Umbilical cord (tissue), 1 donor: ENCODE measurements at regions not wholly inside any gene's neighbourhood (a gene's known extent, or its start where the extent isn't known, plus 50 kb on each side); places are given as distances from the start of the nearest gene placed in this dataset.

Experiments used
- DNase-seq: peaks from one replicate; pipeline ENCODE4 v3.0.0-alpha.2; 2015; ENCODE audit warnings: low spot score

DNA sequence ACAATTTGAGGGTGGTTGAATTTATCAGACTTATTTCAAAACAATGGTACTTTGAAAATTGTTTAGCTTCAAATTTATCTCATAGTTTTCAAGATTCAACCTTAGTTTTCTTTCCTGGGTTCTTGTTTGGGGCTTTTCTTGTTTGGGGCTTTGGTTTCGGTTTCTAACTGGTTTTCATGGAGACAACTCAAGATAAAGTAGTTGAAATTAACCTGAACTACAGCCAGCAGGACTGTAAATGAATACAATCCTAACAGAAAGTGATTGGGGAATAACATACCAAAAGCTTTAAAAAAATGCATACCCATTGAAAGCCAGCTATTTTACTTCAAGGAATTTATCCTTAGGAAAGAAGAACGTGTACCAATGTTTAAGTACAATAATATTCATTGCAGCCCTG is 133.5 kb upstream of the SLC14A2 start:
- no peak for DNase-seq

DNA sequence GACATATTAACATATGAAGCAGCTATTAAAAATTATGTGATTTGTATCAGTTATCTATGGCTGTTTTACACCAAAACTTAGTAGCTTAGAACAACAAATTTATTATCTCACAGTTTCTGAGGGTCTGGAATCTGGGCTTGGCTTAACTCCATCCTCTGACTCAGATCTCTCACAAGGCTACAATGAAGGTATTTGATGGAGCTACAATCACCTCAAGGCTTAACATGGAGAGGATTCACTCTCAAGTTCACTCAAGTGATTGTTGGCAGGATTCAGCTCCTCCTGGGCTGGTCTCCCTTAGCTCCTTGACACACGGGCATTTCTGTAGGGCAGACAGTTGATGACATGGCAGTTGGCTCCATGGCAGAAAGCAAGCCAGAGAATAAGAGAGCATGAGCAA is 133.0 kb upstream of the SLC14A2 start:
- DNase-seq: no peak

DNA sequence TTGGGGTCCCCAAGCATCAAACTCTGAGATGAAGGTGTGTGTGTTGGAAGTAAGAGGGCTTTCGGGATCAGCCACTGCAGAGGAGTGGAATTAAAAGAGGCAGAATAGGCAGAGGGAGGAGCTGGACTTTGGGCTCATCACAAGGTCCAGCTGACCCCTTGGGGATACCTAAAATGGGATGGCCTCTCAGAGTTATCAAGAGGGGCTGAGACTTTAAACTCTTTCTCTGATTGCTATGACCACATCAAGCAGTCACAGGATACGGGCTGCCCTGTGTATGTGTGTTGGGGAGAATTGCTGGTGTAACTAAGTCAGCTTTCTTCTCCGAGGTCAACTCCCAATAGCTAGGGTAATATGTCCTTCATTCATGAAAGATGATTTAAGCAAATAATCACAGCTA is 127.7 kb upstream of the SLC14A2 start:
- no peak for DNase-seq

DNA sequence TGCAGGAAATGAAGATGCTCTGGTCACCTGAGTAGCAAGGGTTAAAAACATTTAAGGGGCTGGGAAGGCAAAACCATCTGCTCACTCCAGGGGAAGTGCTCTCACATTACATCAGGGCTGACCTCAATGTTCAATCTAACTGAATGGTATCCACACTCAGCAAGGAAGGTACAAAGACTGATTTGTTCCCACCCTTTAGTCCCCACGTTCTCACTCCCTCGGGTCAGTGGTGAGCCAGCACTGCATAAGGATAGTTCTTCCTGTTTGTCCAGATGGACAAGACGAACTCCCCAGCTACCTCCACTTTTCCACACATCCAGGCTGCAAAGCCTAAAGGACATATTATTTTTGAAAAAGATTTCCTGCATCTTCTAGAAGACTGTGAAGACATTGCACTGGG is 126.6 kb upstream of the SLC14A2 start:
- DNase-seq: no peak

DNA sequence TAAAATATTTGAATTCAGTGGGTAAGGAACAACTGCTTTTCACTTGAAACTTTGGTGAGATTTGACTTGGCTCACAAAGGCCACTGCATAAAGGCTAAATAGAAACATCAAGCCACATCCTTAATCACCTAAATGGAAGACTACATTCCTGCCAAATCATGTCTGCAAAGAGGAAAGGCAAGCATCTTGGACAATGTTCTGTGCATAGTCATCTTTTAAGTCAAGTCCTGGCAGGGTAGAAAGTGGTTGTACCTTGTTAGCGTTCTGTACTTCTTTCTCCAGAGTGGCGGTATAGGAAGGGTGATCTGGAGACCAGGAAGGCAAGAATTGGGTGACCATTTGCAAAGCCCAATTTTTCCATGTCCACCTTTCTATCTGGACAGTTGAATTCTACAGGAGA is 121.4 kb upstream of the SLC14A2 start:
- no peak for DNase-seq

DNA sequence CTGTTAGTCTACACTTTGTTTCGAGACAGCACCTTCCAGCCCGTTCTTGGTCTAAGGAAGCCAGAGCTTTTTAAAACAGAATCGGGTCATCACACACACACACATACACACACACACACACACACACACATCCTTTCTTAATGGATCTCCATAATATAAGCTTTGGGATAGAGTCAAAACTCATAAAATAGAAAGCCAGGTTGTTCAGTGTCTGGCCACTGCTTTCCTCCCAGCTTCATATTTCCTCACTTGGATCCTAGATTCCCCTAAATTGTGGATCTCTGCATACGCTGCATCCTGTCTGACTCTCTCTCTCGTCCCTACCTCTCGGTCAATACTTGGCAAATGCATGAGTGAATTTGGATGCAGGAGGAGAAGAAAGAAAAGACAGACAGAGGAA is 120.5 kb upstream of the SLC14A2 start:
- no peak for DNase-seq

DNA sequence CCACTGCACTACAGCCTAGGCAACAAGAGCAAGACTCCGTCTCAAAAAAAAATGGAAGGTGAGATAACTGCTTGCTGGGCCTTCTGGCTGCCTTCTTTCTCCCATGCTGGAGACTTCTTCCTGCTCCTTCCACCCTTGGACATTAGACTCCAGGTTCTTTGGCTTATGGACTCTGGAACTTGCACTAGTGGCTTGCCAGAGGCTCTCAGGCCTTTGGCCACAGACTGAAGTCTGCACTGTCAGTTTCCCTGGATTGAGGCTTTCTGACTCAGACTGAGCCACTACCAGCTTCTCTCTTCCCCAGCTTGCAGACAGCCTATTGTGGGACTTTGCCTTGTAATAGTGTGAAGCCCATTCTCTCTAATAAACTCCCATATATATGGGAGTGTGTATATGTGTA is 118.5 kb upstream of the SLC14A2 start:
- no peak for DNase-seq

DNA sequence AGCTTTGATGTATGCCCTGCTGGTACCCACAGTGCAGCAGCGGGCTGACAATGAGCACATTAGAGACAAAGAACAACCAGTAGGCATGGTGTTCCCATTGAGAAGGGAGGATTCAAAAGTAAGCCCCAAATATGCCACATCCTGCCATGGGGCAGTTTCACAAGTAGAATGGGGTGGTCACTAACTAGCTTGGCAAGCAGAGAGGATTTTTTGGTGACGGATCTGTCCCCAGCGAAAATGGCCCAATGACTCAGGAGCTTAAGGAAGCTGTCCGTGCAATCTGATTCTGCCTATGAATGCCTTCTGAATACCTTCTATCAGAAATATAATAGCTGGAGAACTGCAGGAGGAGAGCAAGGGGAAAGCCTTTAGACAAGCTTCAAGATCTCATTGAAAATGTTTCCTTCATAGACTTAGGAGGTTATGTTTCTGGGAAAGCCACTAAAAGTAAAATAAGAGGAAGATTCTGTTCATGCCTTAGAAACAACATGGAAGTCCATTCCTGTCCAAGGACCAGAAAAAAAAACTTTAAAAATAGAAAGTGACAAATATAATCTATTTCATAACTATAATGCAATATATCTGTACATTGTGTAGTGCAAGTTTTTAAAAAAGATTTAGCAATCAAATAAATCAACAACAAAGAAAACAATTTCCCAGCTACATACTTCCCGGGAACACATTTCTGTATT is 117.5 kb upstream of the SLC14A2 start:
- no peak for DNase-seq

DNA sequence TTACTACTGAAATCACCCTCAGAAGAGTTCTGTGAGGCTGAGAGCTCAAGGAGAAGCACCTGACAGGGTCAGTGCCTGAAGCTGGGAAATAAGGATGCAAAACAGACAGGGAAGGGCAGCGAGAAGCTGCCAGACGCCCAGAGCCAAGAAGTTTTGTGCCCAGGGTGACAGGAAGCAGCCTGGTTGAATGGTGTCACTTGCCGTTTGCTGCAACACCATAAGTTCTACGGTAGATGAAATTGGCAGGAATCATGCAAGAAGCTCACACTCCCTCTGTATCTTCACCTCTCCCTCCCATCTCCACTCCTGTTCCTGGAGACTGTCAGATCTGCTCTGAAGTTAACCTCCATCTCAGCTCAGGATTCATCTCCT is 117.0 kb upstream of the SLC14A2 start:
- DNase-seq: no peak

DNA sequence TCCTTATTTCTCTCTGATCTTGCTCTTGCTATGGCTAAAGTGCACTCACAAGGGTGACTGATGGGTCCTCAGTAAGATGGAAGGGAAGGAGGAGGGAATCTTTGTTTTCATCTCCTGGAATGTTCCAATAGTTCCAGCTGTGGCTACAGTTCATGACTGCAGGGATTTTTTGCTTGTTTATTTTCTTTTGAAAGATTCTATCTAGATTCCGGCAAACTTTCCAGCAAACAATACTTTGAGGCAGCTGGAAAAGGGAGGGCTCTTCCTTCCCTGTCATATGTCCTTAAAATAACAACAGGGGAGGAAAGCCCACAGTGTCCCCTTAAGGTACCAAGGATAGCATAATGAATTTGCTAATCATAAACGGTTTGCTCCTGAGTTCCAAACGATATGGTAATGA is 111.3 kb upstream of the SLC14A2 start:
- no peak for DNase-seq

DNA sequence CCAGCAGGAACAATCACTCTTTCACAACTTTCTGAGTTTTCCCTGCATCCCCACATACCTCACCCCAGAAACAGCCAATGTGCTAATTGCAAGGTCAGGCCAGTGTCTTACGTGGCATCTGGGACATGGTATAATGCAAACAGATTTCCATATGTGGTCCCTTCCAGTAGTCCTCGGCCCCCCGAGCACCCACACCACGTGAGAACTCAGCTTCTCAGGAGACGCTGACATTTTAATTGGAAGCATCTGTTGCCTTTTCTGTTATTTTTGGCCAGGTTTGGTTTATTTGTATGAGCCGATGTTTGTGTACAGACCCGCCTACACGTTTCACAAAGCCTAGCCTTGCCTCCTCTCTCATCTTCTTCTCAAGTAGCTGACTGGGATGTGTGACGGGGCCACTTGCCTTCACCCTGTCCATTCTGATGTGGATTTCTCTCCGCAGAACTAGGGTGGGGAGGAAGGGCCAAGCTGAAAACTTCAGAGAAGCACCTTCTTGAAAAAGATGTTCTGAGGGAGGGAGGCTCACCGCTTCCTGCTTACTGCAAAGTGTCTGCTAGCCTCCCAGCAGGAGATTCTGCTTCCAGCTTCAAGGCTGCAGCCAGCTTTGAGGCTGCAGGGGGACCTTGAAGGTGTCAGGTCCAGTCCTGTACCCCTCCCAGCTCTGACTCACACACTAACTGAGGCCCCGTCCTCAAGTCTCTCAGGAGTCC is 109.6 kb upstream of the SLC14A2 start:
- no peak for DNase-seq

DNA sequence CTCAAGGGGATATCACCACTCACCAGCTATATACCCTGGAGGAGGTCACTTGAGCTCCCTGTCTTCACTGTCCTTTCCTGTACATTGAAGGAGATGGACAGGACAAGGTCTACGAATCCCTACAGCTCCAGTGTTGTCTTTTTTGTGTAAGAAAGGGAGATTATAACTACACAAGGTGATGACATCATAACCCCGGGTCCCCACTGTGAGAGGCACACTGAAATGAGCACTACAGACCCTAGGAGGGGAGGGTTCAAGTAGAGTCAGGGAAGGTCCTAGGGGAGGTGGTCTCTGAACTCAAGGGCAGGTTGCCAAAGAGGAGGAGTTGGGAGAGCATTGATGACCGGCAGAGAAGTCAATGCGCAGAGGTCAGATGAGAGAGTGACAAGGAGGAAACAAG is 108.3 kb upstream of the SLC14A2 start:
- no peak for DNase-seq

DNA sequence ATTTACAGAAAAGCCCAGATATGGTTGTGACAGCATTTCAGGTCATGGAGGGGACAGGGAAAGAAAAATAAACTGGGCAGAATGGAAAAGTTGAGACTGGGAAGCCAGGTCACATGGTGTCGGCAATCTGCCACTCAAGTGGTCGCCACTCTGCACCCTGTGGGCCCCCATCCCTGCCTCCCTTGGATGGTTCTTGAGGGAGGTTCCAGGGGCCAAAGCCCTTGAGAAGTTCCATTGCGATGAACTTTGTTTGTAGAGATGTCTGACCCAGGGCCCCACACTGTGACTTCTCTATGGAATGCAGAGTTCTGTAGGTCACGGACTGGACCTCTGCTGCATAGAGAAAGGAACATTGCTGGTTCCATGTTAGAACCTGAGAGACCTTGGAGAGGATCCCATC is 105.7 kb upstream of the SLC14A2 start:
- no peak for DNase-seq

DNA sequence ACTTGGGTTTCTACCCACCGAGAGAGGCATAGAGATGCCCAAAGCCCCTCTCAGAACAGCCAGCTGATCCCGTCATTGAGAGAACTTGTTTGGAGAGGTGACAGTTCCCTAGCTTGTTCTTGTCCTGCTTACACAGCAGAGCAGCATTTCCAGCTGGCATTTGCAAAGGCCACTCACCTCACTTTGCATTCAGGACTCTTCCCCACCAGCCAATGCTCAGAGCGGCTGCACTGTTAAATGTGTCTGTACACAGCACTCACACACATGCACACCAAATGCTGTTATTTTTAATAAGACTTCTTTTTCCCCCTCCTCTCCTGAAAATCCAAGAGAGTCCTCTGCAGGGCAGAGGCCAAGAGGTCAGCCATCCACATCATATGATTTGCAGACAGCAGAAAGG is 104.6 kb upstream of the SLC14A2 start:
- no peak for DNase-seq

DNA sequence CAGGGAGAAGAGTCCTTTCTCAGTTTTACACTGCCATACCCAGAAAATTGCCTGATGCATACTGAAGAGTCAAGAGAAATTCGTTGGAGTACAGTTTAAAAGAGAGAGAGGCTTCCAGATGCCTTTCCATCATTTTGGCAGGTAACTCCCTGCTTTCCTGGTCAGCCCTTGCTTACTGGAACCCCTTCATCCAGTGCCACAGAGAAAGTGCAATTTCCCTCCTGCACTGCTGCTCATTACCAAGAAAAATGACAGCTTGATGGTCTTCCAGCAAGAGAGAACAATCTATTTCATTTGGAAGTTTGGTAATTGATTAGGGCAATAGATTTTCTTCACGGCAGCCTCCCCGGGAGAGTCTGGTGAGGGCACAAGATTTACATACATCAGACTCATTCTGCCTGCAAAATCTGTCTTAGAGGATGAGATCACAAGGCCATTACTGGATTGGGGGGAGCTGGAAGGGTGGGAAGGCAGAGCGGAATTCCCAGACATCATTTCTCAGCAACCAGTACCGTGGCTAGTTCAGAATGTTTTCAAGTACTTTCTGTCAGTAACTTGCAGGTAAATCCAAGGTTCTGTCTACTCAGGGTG is 102.8 kb upstream of the SLC14A2 start:
- DNase-seq: no peak

DNA sequence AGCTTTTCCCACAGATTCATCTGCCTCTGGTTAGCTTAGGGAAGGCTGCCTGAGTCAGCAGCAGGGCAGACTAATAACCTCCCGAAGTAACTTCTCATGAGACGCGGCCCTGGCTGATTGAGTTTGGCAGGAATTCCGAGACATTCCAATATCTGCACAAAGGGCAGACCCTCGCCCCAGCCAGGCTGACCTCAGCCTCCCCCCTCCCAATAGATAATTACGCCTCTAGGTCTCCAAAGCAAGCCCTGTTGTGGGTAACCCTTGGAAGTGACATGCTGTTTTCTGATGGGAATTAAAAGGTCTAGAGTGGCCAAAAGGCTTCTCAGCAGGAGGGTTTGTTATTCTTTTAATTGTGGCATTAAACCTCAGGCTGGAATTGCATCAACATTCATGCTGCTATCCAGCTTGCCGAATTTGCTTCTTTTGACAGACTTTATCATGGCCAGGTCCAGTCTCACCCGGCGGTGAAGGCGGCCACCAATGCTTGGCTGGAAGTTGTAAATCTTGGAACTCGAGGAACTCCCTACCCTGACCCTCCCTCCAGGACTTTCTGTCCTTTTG is 98.0 kb upstream of the SLC14A2 start:
- no peak for DNase-seq

DNA sequence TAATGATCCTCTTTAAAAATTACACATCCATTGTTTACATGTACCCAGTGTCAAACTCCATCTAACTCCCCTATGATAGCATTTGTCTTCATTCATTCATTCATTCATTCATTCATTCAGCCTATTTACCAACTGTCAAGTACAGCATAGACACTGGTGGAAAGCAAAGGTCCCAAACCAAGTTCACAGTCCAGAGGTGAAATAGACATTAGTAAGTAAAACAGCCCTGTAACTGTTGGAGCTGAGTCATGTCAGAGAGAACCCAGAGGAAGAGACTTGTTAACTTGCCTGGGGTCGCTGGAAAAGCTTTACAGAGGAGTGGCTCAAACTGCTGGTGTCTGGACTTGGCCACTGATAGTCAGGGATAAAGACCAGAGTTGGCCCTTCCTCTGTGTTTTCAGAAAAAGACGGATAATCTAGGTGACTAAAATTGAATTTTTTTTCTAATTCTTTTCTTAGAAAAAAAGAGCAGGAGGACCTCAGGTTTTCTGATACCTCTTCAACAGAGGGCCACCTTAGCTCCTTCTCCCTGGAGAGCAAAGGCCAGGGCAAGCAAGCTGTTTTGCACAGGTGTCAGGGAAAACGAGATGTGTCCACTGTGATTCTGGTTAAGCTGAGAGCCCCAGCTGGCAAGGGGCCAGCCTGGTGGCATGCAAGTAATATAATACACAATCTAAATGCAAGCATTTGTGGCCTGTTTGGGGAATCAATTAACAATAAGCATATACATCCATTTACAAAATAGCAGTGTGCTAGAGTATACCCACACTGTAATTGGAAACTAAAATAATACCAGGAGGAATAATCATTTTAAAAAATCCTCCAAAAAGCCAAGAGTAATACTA is 96.7 kb upstream of the SLC14A2 start:
- no peak for DNase-seq

DNA sequence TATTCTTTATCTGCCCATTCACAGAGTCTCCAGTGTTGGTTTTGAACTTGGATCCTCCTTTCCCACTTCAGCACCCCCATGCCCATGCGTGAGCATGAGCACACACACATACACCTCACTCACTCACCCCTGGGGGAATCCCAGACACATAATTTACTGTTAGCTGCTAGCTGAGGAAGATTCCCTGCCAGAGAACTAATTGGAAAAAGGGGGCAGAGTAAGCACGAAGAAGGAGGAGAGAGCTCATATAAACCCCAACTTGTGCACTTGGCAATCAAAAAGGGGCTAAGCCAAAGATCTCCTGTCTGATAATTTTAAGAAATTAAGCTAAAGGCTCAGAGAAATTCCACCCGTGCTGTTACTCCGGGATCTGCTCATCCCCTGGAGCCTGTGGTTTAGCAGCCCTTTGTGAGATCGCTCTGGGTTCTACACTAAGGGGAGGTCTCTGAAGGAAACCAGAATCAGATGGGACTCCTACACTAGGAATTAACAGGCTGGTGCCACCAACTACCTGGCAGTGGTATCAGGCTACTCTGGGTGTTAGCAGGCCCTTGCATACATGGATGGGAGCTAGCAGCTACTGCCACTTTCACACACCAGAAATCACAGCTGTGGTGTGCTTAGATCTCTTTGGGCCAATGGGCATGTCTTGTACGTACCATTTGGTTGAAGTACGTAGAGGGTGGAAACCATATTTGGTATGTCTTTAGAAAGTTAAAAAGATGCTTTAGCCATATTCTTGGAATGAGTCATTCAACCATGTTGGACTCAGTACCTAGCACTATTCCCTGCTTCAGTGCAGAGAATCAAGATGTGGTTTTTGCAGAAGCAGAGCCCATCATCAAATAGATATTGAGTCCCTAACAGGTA is 95.6 kb upstream of the SLC14A2 start:
- DNase-seq: no peak

DNA sequence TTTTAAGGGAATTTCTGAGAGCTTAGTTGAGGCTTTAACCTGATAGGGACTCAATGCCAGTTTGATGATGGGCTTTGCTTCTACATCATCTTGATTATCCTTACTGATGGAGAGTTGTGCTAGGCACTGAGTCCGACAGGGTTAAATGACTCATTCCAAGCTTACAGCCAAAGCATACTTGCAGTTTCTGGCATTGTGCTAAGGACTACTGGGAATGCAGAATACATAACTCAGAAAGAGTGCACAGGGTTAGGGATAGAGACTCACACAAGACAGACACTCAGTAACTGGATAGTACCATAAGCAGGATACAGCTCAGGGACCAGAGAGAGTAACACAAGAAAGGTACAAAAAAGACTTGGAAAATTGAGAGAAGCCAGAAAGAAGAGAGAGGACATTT is 94.1 kb upstream of the SLC14A2 start:
- DNase-seq: peak; percentile 90

DNA sequence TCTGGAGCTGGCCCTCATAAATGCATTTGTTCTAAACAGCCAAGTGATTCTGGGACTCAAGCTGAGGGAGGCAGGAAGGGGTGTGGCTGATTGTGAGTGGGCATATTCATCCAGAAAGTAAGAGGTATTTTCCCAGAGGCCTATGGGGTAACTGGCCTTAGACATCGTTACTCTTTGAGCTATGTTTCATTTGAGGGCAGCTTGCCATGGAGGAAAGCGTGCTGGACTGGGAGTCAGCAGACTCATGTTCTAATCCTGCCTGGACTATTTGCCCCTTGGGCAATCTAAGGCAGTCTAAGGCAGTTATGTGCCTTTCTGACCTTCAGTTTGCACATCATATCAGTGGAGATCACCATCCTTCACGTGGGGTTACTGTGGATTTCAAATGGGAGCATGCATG is 93.5 kb upstream of the SLC14A2 start:
- DNase-seq: peak; percentile 72

DNA sequence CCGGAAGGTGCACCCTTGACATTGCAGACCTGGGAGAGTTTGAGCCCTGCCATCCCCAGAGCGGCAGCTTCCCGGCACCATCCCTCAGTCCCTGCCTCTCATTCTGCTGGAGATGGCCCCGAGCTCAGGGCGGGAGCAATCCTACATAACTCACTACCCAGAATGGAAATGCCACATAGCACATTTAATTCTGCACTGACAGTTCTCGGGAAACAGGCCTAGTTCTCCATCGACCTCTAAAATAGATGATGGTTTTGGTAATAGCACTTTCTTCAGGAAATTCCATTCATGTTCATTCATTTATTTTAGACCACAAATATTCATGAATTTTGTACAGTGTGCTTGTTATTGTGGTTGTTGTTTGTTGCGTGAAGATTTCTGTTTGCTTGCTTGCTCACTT is 92.9 kb upstream of the SLC14A2 start:
- DNase-seq: peak; percentile 66
